ENCODE measurements at regions not wholly inside any gene's neighbourhood (a gene's known extent, or its start where the extent isn't known, plus 50 kb on each side); places are given as distances from the start of the nearest gene placed in this dataset.
A peak's percentile ranks its signal among the peaks of the same experiment; 100 is the strongest.

- DNase-seq = no peak
Observed at GRCh38 chr3:190252080-190252479, 70.2 kb downstream of the CLDN1 start.

- DNase-seq = no peak
Observed at GRCh38 chr3:190249414-190249813, 72.8 kb downstream of the CLDN1 start.

- DNase-seq = no peak
Observed at GRCh38 chr3:190242147-190242546, 80.1 kb downstream of the CLDN1 start.

GRCh38 chr3:190239325-190239724 lies 82.9 kb downstream of the CLDN1 start:
- no peak for DNase-seq

GRCh38 chr3:190238871-190239270 lies 83.4 kb downstream of the CLDN1 start:
- DNase-seq = no peak

- DNase-seq = no peak
Observed at GRCh38 chr3:190234621-190235020, 87.6 kb downstream of the CLDN1 start.

- no peak for DNase-seq
Observed at GRCh38 chr3:190229632-190230424, 92.4 kb downstream of the CLDN1 start.

GRCh38 chr3:190227064-190227463 lies 95.2 kb downstream of the CLDN1 start:
- DNase-seq = no peak

GRCh38 chr3:190224863-190225692 lies 97.2 kb downstream of the CLDN1 start:
- peak in 2 of 3 donors; percentile 24 to 52 for DNase-seq

- no peak for DNase-seq
Observed at GRCh38 chr3:190224456-190224855, 97.8 kb downstream of the CLDN1 start.

GRCh38 chr3:190222916-190223315 lies 99.3 kb downstream of the CLDN1 start:
- DNase-seq = no peak

- no peak for DNase-seq
Observed at GRCh38 chr3:190222360-190222759, 99.9 kb downstream of the CLDN1 start.

GRCh38 chr3:190220362-190220761 lies 99.7 kb upstream of the P3H2 start:
- no peak for DNase-seq

GRCh38 chr3:190217081-190217480 lies 96.4 kb upstream of the P3H2 start:
- DNase-seq = no peak

GRCh38 chr3:190213727-190214126 lies 93.0 kb upstream of the P3H2 start:
- DNase-seq = no peak

GRCh38 chr3:190210608-190211007 lies 89.9 kb upstream of the P3H2 start:
- no peak for DNase-seq

GRCh38 chr3:190209533-190209932 lies 88.8 kb upstream of the P3H2 start:
- no peak for DNase-seq

GRCh38 chr3:190208196-190208595 lies 87.5 kb upstream of the P3H2 start:
- no peak for DNase-seq

GRCh38 chr3:190205739-190206138 lies 85.0 kb upstream of the P3H2 start:
- DNase-seq = peak in 1 of 3 donors; percentile 47

GRCh38 chr3:190204200-190204599 lies 83.5 kb upstream of the P3H2 start:
- no peak for DNase-seq

GRCh38 chr3:190197346-190197763 lies 76.7 kb upstream of the P3H2 start:
- peak; percentile 36 to 82 (median 55) for DNase-seq

- DNase-seq = no peak
Observed at GRCh38 chr3:190194506-190194905, 73.8 kb upstream of the P3H2 start.

GRCh38 chr3:190193210-190193609 lies 72.5 kb upstream of the P3H2 start:
- no peak for DNase-seq
